ENCODE measurements at regions not wholly inside any gene's neighbourhood (a gene's known extent, or its start where the extent isn't known, plus 50 kb on each side); places are given as distances from the start of the nearest gene placed in this dataset.

- DNase-seq, result no peak
Observed at GRCh38 chr13:67632590-67632989, 402.5 kb upstream of the PCDH9 start.

- no peak for DNase-seq
Observed at GRCh38 chr13:67630640-67631039, 400.5 kb upstream of the PCDH9 start.

- no peak for DNase-seq
Observed at GRCh38 chr13:67623630-67624029, 393.5 kb upstream of the PCDH9 start.

- no peak for DNase-seq
Observed at GRCh38 chr13:67620665-67621064, 390.5 kb upstream of the PCDH9 start.

GRCh38 chr13:67619995-67620380 lies 389.9 kb upstream of the PCDH9 start:
- DNase-seq, result no peak

- no peak for DNase-seq
Observed at GRCh38 chr13:67619351-67619994, 389.3 kb upstream of the PCDH9 start.

GRCh38 chr13:67614579-67614978 lies 384.4 kb upstream of the PCDH9 start:
- no peak for DNase-seq

- no peak for DNase-seq
Observed at GRCh38 chr13:67614013-67614412, 383.9 kb upstream of the PCDH9 start.

- DNase-seq, result no peak
Observed at GRCh38 chr13:67588607-67589006, 358.5 kb upstream of the PCDH9 start.

- no peak for DNase-seq
Observed at GRCh38 chr13:67577361-67577760, 347.2 kb upstream of the PCDH9 start.

- no peak for DNase-seq
Observed at GRCh38 chr13:67574320-67575233, 344.4 kb upstream of the PCDH9 start.

- no peak for DNase-seq
Observed at GRCh38 chr13:67568205-67568604, 338.1 kb upstream of the PCDH9 start.

GRCh38 chr13:67557642-67558241 lies 327.6 kb upstream of the PCDH9 start:
- no peak for DNase-seq

- no peak for DNase-seq
Observed at GRCh38 chr13:67557118-67557517, 327.0 kb upstream of the PCDH9 start.

GRCh38 chr13:67554746-67555452 lies 324.8 kb upstream of the PCDH9 start:
- DNase-seq, result no peak

GRCh38 chr13:67554286-67554685 lies 324.1 kb upstream of the PCDH9 start:
- no peak for DNase-seq

- DNase-seq, result no peak
Observed at GRCh38 chr13:67549331-67549730, 319.2 kb upstream of the PCDH9 start.

- DNase-seq, result no peak
Observed at GRCh38 chr13:67538906-67539305, 308.8 kb upstream of the PCDH9 start.

- DNase-seq, result no peak
Observed at GRCh38 chr13:67520886-67521285, 290.8 kb upstream of the PCDH9 start.

GRCh38 chr13:67519356-67519755 lies 289.2 kb upstream of the PCDH9 start:
- DNase-seq, result no peak

- DNase-seq, result peak; percentile 8
Observed at GRCh38 chr13:67518785-67519184, 288.6 kb upstream of the PCDH9 start.

- no peak for DNase-seq
Observed at GRCh38 chr13:67515895-67516294, 285.8 kb upstream of the PCDH9 start.

- DNase-seq, result no peak
Observed at GRCh38 chr13:67509018-67509417, 278.9 kb upstream of the PCDH9 start.
